ENCODE measurements at regions not wholly inside any gene's neighbourhood (a gene's known extent, or its start where the extent isn't known, plus 50 kb on each side); places are given as distances from the start of the nearest gene placed in this dataset.
A peak's percentile ranks its signal among the peaks of the same experiment; 100 is the strongest.

DNA sequence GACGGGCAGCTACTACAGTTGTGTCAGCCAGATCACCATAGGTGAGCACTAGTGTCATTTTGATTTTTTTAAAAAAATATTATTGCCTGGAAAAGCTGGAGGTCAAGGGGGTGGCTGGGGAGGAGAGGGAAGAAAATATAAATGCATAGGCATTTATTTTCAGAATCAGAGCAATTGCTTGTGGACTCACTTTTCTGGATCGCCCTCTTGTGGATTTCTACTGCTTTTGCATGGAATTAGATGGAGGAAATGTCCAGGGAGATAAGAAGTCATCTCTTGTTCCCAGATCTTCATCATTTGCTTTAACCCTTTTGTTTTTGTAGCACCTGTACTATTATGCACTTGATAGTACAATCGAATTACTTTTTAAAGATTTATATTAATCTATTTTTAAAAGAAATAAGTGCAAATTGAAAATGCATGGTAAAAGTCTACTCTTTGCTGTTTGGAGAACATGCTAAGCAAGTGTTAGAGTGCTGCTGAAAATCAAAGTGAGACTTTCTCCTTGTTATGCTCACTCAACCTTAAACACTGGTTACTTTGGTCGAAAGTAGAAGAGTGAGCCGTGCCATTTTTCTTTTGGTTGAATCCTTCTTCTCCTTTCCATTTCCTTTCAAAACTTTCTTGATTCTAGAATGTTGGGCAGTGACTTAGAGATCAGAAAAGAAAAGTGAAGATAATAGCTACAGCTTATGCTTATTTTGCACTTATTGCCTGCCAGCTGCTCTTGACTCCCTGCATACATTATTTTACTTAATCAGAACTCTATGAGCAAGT, 60.6 kb upstream of the ANO4 start:
- DNase-seq (no peak), FAIRE-seq (peak; percentile 9), ATAC-seq (peak in 2 of 4 donors; percentile 46 to 64)
- TF ChIP-seq, protein P1, sequence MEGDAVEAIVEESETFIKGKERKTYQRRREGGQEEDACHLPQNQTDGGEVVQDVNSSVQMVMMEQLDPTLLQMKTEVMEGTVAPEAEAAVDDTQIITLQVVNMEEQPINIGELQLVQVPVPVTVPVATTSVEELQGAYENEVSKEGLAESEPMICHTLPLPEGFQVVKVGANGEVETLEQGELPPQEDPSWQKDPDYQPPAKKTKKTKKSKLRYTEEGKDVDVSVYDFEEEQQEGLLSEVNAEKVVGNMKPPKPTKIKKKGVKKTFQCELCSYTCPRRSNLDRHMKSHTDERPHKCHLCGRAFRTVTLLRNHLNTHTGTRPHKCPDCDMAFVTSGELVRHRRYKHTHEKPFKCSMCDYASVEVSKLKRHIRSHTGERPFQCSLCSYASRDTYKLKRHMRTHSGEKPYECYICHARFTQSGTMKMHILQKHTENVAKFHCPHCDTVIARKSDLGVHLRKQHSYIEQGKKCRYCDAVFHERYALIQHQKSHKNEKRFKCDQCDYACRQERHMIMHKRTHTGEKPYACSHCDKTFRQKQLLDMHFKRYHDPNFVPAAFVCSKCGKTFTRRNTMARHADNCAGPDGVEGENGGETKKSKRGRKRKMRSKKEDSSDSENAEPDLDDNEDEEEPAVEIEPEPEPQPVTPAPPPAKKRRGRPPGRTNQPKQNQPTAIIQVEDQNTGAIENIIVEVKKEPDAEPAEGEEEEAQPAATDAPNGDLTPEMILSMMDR (IDR thresholded peaks at IDR 0.05): peak in 3 of 4 donors; percentile 15 to 46 (median 30)
- H3K9me3 ChIP-seq: no peaks in the 10 kb centered on the region
- no peaks in the 10 kb centered on the region for H3K4me1 ChIP-seq
- no peak overlapping the region for H3K27ac ChIP-seq
- H3K4me3 ChIP-seq: peak overlapping the region in 1 of 4 donors; percentile 6
- H3K27me3 ChIP-seq: peaks cover 0 to 5% (median 0%) of the 10 kb centered on the region in 4 donors
- H3K36me3 ChIP-seq: no peaks in the 10 kb centered on the region
- intact Hi-C loops (cut with DNase I): no loop called here
- 27 to 34% methylated on average over 5 of the region's 5 CpGs for WGBS, 2 donors

DNA sequence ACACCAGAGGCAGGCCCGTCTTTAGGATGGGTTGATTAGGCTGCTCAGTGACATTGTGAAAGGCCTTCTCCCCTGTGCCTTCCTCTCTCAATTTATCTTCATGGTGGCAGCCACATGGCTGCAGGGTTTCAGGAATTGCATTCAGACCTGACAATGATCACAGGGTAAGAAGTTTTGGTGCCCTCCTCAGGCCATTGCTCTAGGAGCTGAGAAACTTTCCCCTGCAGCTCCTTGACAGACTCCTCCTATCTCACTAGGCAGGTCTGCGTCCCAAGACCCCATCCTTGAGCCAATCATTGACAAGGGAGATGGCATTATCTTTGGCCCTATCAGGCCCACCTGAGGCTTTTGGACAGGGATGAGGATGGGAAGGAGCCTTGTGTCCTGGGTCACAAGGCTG, 57.4 kb upstream of the ANO4 start:
- peaks cover 0 to 5% (median 0%) of the 10 kb centered on the region in 4 donors for H3K27me3 ChIP-seq
- no peak overlapping the region for H3K4me3 ChIP-seq
- H3K4me1 ChIP-seq: peaks cover 0 to 5% (median 0%) of the 10 kb centered on the region in 3 donors
- intact Hi-C loops (cut with DNase I): no loop called here
- FAIRE-seq: no peak
- TF ChIP-seq, protein P1 (IDR thresholded peaks at IDR 0.05): no peak
- H3K36me3 ChIP-seq: no peaks in the 10 kb centered on the region
- ATAC-seq: no peak
- 58 to 72% methylated on average over 2 of the region's 2 CpGs for WGBS, 2 donors
- H3K9me3 ChIP-seq: no peaks in the 10 kb centered on the region
- DNase-seq: no peak
- no peak overlapping the region for H3K27ac ChIP-seq

DNA sequence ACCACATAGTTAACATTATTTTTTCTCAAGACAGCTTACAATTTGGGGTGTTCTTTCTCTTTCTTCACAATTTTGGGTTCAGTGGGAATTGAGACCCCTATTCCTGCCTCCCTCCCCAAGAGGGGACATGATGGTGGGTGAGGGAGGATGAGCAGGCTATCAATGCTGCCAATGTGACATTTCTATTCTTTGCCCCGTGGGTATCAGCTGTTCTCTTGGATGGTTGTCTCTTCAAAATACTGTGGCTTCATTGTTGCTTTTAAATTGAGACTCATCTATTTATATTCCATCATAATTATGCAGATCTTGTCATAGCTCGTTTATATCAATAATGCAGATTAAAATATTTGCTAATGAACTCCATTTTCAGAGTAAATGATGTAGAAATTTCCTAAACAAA, 56.5 kb upstream of the ANO4 start:
- no peak for ATAC-seq
- WGBS, 2 donors: 37 to 45% methylated on average over 2 of the region's 2 CpGs

DNA sequence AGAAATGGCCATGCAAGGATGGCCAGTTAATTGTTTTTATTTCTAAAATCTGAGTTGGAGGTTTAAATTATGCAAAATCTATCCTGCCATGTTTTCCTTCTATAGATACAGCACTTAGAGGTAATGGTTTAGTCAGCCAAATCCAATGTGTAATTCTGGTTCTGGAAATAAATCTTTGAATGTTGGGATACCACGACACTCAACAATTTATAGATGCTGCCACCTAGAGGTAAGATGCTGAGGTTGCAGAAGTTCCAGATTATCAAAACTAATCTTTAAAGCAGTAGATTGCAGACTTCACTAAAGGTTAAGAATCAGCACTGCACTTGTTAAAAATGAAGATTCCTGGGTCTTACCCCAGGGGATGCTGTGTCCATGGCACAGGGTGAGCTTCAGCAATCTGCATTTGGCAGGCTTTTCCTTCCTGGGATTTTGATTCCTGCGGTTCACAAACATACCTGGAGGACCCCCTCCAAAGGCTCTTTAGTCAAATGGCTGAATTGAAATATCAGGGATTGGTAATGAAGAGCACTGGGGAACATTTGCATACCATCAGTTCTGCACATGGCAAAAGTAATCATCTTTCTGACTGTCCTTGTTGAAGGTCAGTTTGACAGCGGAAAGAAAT, 53.4 kb upstream of the ANO4 start:
- FAIRE-seq (peak; percentile 60), ATAC-seq (peak; percentile 38 to 64 (median 57)), DNase-seq (no peak)
- Histone ChIP-seq H3K27me3 (no peaks in the 10 kb centered on the region), H3K36me3 (no peaks in the 10 kb centered on the region), H3K27ac (no peak overlapping the region), H3K4me3 (no peak overlapping the region), H3K9me3 (no peaks in the 10 kb centered on the region), H3K4me1 (peaks cover 0 to 5% (median 0%) of the 10 kb centered on the region in 3 donors)
- intact Hi-C loops (cut with DNase I): no loop called here
- TF ChIP-seq, protein P1 (IDR thresholded peaks at IDR 0.05): peak; percentile 13 to 61 (median 46)
- WGBS, 2 donors: 29 to 38% methylated on average over 3 of the region's 3 CpGs

More for the DNA sequence above, 56.5 kb upstream of the ANO4 start:
- intact Hi-C loops (cut with DNase I): no loop called here
- no peak for DNase-seq
- no peak for FAIRE-seq
- no peak overlapping the region for H3K4me3 ChIP-seq
- no peaks in the 10 kb centered on the region for H3K9me3 ChIP-seq
- no peak overlapping the region for H3K27ac ChIP-seq
- peaks cover 0 to 4% (median 0%) of the 10 kb centered on the region in 4 donors for H3K27me3 ChIP-seq
- TF ChIP-seq, protein P1 (IDR thresholded peaks at IDR 0.05): no peak
- peaks cover 0 to 5% (median 0%) of the 10 kb centered on the region in 3 donors for H3K4me1 ChIP-seq
- H3K36me3 ChIP-seq: no peaks in the 10 kb centered on the region
